ENCODE measurements at regions not wholly inside any gene's neighbourhood (a gene's known extent, or its start where the extent isn't known, plus 50 kb on each side); places are given as distances from the start of the nearest gene placed in this dataset.
"Not testable (repeated sequence)": the region's sequence is repeated elsewhere in the genome, so short reads cannot be mapped to it uniquely, and the experiment has no call there.

DNA sequence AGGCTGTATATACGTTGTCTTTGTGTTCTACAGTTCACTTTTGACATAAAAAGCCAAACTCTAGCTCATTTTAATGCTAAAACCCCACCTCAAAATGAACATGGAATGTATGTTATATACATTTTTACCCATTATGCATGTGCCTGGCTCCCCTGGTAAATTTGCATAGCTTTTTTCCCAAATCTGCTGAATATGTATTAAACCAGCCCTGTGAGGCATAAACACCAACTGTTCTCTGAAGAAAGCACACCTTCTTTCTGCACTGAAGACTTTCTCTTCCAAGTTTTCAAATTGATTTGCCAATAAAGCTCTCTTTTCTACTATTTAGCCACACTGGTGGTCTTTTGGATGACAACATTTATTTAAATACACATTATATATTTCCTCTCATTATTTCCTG is 549.4 kb downstream of the TRIB2 start:
- DNase-seq = no peak

DNA sequence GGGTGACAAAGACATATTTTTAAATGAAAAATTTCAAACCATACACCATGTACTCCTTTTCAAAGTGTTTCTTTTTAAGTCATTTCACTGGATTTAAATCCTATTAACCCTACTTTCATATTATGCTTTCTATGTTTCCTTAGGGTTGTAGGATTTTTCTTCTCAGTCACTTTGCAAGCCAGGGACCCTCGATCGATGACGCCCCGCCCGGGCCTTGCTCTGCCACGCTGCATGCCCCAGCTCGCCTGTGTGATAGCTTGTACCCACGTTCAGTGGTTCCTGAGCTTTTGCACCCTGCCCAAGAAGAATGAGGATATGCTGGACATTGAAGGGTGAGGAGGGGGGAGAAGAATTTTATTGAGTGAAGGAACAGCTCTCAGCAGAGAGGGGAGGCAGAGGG is 568.0 kb downstream of the TRIB2 start:
- no peak for DNase-seq

DNA sequence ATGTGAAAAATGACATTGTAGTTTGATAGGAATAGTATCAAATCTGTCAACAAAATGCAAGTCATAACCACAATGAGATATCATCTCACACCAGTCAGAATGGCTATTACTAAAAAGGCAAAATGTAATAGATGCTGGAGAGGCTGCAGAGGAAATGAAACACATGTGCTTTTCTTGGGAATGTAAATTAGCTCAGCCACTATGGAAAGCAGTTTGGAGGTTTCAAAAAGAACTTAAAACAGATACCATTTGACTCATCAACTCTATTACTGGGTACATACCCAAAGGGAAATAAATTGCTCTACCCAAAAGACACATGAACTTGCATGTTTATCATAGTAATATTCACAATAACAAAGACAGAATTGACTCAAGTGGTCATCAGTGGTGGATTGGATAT is 572.6 kb downstream of the TRIB2 start:
- no peak for DNase-seq

DNA sequence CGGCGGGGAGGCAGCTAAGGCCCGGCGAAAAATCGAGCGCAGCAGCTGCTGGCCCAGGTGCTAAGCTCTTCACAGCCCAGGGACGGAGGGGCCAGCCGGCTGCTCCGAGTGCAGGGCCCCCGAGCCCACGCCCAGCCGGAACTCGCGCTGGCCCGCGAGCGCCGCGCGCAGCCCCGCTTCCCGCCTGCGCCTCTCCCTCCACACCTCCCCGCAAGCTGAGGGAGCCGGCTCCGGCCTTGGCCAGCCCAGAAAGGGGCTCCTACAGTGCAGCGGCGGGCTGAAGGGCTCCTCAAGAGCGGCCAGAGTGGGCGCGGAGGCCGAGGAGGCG is 591.7 kb downstream of the TRIB2 start:
- not testable (repeated sequence) for DNase-seq

DNA sequence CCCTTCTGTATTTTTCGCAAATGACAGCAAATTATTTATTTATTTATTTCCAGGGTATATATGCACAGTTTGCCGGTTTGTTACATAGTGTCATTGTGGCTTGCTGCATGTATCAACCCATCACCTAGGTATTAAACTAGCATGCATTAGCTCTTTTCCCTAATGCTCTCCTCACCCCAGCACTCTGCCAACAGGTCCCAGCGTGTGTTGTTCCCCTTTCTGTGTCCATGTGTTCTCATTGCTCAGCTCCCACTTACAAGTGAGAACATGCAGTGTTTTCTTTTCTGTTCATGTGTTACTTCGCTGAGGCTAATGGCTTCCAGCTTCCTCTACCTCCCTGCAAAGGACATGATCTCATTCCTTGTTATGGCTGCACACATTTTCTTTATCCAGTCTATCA is 592.3 kb downstream of the TRIB2 start:
- DNase-seq = no peak

DNA sequence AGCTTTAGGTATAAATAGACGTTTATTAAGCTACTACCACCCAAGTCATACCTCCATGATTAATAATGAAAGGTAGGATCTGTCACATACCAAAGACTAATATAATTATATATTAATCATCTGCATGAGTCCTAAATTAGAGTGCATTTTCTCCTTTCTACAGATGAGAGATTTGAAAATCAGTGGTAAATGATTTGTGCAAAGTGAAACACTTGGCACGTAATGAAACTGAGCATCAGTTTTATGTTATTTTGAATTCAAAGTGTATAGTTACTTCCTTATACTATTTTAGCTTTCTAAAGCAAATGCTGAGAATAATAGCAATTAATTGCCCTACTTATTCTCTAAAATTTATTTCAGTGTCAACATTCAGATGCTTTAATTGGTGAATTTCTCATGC is 615.3 kb downstream of the TRIB2 start:
- DNase-seq = no peak

DNA sequence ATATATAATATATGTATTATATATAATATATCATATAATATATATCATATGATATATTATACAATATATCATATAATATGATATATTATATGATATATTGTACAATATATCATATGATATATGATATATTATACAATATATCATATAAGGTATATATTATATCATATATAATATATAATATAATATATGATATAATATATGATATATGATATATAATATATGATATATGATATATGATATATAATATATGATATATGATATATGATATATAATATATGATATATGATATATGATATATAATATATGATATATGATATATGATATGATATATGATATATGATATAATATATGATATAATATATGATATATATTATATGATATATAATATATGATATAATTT is 617.3 kb downstream of the TRIB2 start:
- DNase-seq = not testable (repeated sequence)

DNA sequence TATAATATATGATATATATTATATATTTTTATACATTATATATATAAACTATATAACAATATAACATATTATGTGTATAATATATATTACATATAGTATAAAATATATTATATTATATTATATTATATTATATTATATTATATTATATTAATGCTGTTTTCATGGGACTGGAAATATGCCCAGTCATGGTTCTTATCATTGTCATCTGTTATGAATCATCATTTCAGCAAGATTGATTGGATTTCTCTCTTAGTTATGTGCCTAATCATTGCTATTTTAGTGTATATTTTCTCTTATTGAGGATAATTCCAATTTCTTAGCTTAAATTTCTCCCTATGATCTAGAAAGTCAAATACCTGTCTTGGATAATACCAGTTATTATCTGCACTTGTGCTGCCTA is 617.8 kb downstream of the TRIB2 start:
- no peak for DNase-seq

DNA sequence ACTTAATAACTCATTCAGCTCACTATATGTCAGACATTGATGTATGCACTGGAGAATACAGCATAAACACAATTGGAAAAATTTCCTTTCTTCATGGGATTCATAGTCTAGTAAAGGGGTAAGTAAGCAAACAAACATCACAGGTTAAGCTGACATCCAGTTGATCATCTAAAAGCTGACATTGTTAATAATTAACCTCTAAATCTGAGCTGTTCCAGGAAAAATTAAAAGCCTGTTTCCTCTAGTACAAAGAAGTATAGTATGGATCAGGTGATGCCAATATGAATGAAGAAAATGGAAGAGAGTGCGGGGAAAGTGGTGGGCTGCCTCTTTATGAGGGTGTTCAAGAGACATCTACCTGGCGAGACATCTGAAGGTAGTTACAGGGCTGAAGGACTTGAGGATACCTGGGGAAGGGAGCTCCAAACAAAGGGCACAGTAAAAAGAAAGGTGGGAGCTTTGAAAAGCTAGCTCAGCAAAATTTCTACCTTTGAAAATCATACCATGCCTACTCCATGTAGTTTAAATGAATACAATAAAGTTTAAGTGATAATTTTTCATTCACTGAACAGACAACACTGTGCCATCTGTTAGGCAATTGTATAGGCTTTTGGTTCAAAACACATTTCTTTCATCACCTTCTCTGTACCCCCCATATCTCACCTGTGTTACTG is 619.3 kb downstream of the TRIB2 start:
- no peak for DNase-seq

DNA sequence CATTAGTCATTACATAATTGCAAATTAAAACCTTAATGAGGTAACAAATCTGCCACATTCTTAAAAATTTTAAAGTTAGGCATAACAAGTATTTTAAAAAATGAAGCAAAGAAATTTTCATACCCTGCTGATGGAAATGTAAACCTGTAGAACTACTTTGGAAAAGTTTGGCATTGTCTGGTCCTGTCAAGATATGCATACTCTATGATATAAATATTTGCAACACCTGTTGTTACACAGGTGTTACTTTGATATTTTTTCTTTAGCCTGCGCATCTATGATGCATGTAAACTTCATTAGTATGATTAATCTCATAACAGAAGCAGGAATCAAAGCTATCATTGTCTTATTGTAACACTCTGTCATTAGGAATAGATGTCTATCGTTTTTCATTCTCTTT is 634.3 kb downstream of the TRIB2 start:
- DNase-seq = no peak

DNA sequence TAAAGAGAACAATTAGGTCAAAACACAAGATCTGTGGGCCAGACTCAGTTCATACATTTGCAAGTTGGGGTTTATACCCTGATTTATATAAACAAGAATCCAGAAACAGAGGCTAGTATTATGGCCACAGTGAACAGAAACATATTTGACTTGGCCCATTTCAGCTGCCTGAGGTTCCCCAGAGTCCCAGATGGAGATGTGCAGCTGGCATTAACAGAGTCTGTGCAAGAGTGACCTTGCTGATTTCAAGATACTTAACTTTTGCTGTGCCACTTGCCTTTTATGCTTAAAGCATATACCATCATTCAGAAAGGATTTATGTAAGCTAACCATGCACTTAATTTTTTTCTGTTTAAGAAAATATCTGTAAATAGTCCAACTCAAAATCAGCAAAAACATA is 636.3 kb downstream of the TRIB2 start:
- DNase-seq = no peak

DNA sequence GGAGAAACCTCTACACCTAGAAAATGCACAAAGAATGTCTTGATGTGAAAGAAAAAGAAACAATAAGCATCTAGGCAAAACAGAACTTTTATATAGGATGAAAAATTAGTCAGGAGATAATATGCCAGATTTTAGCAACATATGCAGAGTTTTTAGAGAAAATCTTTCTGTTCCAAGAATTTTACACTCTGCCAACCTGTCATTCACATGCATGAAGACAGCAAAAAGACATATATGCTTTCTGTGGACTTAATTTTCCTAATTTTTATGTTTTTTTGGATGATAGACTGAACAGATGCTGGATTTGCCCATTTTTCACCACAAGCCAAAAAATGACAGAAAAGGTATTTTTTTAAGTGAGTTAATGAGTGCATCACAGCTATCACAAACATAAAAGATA is 637.3 kb downstream of the TRIB2 start:
- no peak for DNase-seq

DNA sequence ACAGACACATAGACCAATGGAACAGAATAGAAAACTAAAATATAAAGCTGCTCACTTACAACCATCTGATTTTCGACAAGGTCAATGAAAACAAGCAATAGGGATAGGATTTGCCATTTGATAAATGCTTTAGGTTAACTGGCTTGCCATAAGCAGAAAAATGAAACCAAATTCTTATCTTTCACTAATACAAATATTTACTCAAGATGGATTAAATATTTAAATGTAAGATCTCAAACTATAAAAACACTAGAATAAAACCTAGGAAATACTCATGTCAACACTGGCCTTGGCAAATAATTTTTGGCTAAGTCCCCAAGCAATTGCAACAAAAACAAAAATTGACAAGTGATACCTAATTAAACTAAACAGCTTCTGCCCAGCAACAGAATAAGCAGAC is 665.2 kb downstream of the TRIB2 start:
- DNase-seq = not testable (repeated sequence)

DNA sequence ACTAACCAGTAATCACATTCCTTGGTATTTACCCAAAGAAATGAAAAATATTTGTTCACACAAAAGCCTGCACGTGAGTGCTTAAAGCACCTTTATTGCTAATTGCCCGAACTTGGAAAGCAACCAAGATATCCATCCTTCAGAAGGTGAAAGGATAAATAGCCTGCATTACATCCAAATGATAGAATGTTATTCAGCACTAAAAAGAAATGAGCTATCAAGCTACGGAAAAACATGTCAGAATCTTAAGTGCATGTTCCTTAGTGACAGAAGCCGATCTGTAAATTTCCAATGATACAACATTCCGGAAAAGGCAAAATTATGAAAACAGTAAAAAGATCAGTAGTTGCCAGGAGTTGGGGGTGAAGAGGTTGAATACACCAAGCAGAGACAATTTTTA is 672.4 kb downstream of the TRIB2 start:
- not testable (repeated sequence) for DNase-seq

DNA sequence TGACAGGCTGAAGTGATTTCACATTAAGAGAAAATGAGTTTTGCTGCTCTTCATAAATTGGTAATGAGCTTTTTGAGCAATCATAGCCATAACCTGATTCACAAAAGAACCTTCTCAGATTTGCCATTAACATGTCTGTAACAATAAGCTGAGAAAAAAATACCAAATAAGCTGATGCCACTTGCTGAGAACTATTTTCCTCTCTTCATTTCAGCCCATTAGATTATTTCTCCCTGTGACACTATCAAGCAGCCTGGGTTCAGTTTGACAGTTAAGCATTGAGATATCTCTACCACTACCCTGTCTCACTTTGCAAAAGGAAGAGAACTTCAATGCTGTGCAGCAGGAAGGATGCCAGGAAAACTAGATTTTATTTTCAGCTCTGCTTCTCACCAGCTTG is 673.9 kb downstream of the TRIB2 start:
- no peak for DNase-seq

DNA sequence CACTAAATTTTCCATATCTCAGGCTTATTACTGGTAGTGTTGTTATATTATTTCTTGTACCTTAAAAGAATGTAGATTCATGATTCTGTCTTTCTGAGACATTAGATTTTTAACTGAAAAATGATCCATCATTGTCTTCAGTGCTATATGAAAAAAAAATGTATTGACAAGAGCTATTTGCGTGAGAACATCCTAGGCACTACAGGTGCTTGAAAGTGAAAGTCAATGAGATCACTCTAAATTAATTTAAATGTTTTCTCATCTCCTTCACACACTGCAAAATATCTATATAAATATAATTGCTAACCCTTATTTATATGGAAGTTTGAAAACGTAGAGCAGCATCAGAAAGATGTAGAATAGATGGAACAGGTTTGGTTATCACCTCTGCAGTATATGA is 684.6 kb downstream of the TRIB2 start:
- no peak for DNase-seq

DNA sequence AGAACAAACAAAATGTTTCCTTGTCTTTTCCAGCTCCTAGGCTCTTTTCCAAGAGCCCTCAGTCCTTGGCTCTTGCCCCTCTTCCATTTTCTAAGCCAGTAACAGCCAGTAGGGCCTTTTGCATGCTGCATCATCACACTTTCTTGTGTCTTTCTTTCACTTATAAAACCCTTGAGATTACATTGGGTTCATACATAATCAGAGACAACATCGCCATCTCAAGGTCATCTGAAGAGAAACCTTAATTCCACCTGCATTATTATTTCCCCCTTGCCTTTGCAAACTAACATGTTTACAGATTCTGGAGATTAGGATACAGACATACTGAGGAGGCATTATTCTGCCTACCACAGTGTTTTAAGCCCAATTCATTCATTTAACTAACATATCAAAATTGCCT is 697.3 kb downstream of the TRIB2 start:
- no peak for DNase-seq

DNA sequence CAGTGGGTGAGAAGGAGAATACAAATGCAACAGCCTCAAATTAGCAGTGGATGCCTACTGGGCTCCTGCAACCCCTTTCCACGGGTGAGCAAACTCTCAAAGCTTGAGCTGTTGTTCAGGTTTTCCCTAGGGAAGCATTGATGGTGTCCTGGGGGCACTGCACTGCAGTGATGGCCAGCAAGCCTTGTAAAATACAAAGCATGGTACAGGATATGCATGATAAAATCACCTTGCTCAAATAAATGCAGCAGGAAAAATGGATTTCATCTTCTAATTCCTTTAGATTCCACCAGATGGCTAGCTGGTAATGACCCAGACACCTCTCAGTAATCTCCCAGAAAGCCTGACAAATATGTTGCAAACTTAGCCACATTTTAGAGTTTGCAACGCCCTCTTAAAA is 698.2 kb downstream of the TRIB2 start:
- no peak for DNase-seq

DNA sequence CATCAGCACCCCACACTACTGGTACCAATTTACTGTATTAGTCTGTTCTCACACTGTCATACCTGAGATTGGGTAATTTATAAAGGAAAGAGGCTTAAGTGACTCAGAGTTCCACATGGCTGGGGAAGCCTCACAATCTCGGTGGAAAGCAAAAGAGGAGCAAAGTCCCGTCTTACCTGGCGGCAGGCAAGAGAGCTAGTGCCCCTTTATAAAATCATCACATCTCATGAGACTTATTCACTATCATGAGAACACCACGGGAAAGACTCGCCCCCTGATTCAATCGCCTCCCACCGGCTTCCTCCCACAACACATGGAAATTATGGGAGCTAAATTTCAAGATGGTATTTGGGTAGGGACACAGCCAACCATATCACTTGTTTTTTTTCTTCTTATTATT is 717.2 kb downstream of the TRIB2 start:
- DNase-seq = no peak

DNA sequence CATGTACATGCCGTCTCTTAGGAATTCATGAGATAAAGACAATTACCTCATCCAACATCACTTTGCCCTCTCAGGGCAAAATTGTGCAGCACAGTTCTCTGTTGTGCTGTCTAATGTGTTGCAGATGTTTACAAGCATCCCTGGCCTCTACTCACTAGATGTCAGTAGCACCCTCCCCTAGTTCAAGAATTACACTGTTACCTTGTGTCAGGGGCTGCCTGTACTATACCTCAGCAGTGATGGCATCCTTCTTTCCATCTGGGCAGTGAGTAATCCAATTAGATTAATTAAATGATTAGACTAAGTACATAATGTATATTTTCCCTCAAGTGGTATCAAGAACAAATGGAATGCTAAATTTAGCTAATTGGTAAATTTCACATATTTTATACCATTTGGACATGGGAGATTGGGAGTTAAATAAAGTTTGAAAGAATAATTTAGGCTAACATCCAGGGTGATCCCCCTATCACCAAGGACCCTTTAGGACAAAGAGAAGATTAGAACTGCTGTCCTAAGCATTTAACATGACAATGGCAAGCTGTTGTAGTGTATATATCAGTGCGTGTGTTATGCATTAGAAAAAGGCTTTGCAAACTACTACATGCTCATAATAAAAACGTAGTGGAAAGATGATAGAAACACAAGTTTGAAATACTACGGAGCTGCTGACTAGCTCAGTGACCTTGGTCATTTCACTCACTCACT is 727.0 kb downstream of the TRIB2 start:
- DNase-seq = not testable (repeated sequence)

DNA sequence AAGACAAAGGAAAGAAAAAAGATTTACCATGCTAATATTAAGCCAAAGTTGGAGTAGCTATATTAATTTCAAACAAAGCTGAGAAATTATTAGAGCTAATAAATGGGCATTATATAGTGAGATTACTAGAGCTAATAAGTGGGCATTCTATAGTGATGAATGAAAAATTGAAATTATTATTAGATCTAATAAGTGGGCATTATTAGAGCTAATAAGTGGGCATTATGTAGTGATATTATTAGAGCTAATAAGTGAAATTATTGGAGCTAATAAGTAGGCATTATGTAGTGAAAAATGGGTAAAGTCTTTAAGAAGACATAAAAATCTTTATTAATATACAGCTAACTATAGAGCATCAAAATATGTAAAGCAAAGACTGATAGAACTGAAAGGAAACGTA is 745.7 kb downstream of the TRIB2 start:
- no peak for DNase-seq

DNA sequence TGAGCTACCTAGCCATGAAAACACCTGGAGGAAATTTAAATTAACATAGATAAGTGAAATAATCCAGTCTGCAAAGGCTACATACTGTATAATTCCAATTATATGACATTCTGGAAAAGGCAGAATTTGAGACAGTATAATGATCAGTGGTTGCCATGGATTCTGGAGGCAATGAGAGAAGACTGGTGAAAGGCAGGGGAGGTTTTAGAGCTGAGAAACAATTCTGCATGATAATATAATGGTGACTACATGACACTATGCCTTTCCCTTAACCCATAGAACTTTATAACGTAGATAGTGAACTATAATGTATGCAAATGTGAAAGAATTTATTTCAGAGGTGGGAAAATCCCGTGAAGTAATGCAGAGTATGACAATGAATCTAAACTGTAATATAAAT is 749.3 kb downstream of the TRIB2 start:
- DNase-seq = no peak

DNA sequence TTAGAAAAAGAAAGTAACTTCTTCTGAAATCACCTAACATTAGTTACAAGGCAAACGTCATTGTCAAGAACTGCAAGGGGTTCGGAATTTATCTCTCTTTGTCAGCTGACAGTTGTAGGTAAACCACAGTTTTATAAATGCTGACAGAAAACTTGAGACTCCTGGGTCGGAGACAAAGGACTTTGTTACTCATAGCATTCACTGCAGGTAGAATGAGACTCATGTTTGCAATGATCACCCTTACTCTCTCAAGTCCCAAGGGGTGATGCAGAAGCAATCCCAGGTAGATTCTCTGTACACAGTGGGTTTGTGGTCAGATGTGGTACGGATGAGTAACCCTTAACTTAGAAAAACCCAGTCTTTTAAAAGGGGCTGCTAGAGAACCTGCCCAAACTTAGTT is 757.8 kb downstream of the TRIB2 start:
- no peak for DNase-seq

DNA sequence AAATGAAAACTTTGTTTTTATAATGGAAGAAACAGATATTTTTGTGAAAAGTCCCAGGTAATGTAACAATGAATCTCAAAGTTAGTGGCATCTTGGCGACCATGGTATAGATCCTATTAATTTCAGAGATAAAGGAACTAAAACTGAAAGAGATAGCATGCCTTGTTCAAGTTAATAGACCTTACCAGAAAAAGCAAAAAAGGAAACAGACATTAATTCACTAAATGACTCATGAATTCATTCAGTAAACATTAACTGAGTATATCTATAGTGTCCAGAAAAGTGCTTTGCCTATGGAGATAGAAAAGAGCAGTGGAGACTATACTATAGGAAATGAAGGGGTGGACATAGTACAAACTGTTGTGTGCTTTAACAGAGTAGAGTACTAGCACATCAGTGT is 763.3 kb downstream of the TRIB2 start:
- no peak for DNase-seq

DNA sequence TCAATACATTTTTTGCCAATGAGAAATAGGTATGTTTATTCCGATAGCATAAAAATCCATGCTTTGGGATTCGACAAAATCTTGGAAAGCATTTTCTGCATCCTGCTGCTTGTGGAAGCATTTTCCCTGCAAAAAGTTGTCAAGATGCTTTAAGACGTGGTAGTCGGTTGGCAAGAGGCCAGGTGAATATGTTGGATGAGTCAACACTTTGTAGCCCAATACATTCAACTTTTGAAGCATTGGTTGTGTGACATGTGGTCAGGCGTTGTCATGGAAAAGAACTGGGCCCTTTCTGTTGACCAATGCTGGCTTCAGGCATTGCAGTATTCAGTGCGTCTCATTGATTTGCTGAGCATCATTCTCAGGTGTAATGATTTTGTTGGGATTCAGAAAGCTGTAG is 764.5 kb downstream of the TRIB2 start:
- no peak for DNase-seq
